ENCODE measurements at regions not wholly inside any gene's neighbourhood (a gene's known extent, or its start where the extent isn't known, plus 50 kb on each side); places are given as distances from the start of the nearest gene placed in this dataset.
"Not testable (repeated sequence)": the region's sequence is repeated elsewhere in the genome, so short reads cannot be mapped to it uniquely, and the experiment has no call there.

DNA sequence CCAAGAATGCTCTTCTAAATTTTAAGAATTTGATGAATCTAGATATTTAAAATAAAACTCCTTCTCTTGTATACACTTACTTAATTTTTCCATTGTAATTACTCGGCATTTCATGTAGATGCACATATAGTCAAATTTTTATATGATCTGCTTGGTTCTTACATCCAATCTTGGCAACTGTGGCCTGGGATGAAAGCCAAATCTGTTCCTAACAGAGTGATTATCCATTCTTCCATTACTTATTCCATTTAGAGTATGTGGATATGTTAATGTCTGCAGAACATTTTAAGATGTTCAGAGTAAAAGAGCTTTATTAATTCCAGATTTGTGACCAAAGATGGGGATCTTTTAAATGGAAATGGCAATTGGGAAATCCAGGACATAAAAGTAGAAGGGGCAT is 144.1 kb upstream of the PDE7B start:
- in situ Hi-C loops (cut with MboI; ENCODE audit: low sequenced_read_pairs, unreplicated experiment), result no loop called here
- TF ChIP-seq, protein P1, sequence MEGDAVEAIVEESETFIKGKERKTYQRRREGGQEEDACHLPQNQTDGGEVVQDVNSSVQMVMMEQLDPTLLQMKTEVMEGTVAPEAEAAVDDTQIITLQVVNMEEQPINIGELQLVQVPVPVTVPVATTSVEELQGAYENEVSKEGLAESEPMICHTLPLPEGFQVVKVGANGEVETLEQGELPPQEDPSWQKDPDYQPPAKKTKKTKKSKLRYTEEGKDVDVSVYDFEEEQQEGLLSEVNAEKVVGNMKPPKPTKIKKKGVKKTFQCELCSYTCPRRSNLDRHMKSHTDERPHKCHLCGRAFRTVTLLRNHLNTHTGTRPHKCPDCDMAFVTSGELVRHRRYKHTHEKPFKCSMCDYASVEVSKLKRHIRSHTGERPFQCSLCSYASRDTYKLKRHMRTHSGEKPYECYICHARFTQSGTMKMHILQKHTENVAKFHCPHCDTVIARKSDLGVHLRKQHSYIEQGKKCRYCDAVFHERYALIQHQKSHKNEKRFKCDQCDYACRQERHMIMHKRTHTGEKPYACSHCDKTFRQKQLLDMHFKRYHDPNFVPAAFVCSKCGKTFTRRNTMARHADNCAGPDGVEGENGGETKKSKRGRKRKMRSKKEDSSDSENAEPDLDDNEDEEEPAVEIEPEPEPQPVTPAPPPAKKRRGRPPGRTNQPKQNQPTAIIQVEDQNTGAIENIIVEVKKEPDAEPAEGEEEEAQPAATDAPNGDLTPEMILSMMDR (IDR thresholded peaks at IDR 0.05; ENCODE audit: borderline replicate concordance, control extremely low read depth, extremely low read depth, insufficient read depth, missing control alignments), result no peak
- DNase-seq (ENCODE audit: low spot score), result no peak

DNA sequence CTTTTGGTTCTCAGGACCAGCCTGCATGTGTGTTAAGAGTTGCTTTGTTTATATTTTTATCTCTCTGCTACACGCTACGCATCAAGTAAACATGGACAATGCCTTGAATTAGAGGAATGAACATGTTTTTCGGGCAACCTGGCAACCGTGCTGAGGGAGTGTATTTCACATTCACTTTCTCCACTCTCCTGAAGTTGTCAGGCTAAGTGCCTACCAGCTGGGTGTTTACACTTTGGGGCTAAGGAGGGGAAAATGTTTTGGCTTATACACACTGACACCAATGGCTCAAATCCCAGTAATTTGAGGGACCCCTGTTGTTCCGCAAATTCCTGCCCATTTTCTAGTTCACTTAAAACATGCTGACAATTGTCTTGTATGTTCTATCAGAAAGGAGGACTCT is 141.5 kb upstream of the PDE7B start:
- no peak for DNase-seq (ENCODE audit: low spot score)
- TF ChIP-seq, protein P1 (IDR thresholded peaks at IDR 0.05; ENCODE audit: borderline replicate concordance, control extremely low read depth, extremely low read depth, insufficient read depth, missing control alignments), result no peak
- in situ Hi-C loops (cut with MboI; ENCODE audit: low sequenced_read_pairs, unreplicated experiment), result no loop called here

DNA sequence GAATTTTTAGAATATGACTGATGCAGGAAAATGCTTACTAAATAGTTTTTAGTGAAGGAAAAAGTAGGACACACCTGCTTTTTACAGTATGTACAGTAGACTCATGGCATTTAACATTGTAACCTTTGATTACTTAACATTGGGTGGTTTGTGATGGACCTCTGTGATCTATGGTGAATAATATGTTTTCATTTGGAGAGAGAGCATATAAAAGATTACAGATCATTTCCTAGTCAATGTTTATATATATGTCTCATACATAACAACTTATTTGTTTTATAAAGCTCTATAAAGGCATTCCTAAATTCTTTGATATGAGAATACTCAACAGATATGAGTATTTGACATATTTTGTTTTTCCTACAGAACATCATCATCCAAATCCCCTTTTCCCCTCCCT is 129.3 kb upstream of the PDE7B start:
- in situ Hi-C loops (cut with MboI; ENCODE audit: low sequenced_read_pairs, unreplicated experiment), result no loop called here
- TF ChIP-seq, protein P1 (IDR thresholded peaks at IDR 0.05; ENCODE audit: borderline replicate concordance, control extremely low read depth, extremely low read depth, insufficient read depth, missing control alignments), result no peak
- no peak for DNase-seq (ENCODE audit: low spot score)

DNA sequence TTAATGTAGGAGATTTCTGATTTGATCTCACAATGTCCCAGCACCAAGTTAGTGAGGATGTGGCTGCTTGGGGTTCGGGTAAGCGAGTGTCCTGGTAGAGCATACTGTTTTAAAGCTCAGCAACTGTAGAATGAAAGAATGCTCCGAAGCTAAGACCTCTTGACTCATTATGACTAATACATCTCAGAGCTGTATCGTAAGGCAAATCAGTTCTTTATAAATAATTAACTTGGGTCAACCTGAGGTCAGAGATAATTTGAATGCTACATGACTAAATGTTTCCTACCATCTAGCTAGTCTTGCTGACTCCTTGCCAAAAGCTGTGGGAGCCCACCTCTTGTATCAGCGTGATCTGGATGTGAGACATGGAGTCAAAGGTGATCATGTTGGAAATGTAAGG is 128.8 kb upstream of the PDE7B start:
- TF ChIP-seq, protein P1 (IDR thresholded peaks at IDR 0.05; ENCODE audit: borderline replicate concordance, control extremely low read depth, extremely low read depth, insufficient read depth, missing control alignments), result no peak
- in situ Hi-C loops (cut with MboI; ENCODE audit: low sequenced_read_pairs, unreplicated experiment), result no loop called here
- DNase-seq (ENCODE audit: low spot score), result peak; percentile 7

DNA sequence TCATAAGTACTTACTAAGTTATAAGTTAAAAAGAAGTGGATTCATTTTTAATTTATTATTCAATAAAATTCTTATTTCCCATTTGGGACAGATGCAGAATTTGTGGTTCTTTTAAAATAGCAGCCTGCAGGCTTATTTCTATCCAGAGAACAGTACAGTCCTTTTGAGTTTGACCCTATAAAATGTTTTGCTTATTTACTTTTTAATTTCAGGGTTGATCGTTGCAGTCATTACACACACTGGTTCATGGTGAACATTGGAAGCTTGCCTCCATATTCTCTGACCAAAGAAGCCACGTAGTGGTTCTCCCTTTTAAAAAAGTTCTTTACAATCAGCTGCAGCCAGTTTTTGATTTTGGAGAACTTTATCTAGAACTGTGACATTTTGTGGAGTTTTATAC is 122.9 kb upstream of the PDE7B start:
- TF ChIP-seq, protein P1 (IDR thresholded peaks at IDR 0.05; ENCODE audit: borderline replicate concordance, control extremely low read depth, extremely low read depth, insufficient read depth, missing control alignments), result no peak
- in situ Hi-C loops (cut with MboI; ENCODE audit: low sequenced_read_pairs, unreplicated experiment), result no loop called here
- DNase-seq (ENCODE audit: low spot score), result no peak

DNA sequence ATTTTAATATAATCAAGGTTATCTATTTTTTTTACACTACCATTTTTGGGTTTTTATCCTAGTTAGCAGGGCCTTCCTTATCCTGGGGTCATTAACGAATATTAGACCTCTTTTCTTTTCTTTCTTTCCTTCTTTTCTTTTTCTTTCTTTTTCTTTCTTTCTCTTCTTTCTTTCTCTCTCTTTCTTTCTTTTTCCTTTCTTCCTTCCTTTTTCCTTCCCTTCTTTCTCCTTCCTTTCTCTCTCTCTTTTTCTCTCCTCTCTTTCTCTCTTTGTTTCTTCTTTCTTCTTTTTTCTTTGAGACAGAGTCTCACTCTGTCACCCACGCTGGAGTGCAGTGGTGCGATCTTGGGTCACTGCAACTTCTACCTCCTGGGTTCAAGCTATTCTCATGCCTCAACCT is 120.4 kb upstream of the PDE7B start:
- in situ Hi-C loops (cut with MboI; ENCODE audit: low sequenced_read_pairs, unreplicated experiment), result no loop called here
- TF ChIP-seq, protein P1 (IDR thresholded peaks at IDR 0.05; ENCODE audit: borderline replicate concordance, control extremely low read depth, extremely low read depth, insufficient read depth, missing control alignments), result no peak
- no peak for DNase-seq (ENCODE audit: low spot score)

DNA sequence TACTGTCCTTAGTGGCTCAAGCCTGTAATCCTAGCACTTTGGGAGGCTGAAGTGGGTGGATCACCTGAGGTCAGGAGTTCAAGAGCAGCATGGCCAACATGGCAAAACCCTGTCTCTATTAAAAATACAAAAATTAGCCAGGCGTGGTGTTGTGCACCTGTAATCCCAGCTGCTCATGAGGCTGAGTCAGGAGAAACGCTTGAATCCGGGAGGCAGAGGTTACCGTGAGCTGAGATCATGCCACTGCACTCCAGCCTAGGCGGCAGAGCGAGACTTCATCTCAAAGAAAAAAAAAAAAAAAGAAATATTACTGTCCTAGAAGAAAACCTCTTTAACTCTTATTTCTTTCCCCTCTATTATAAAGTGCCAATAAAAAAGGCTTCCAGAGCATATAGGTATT is 115.2 kb upstream of the PDE7B start:
- in situ Hi-C loops (cut with MboI; ENCODE audit: low sequenced_read_pairs, unreplicated experiment), result not testable (repeated sequence)

More for the DNA sequence above, 115.2 kb upstream of the PDE7B start:
- not testable (repeated sequence) for DNase-seq (ENCODE audit: low spot score)

All from GM13976 (cell line).